Transverse colon (tissue), 4 donors: ENCODE measurements at regions not wholly inside any gene's neighbourhood (a gene's known extent, or its start where the extent isn't known, plus 50 kb on each side); places are given as distances from the start of the nearest gene placed in this dataset.

ENCODE experiments used
- POLR2AphosphoS5 ChIP-seq, 3 donors: sonication (generic); formaldehyde crosslinking; IDR thresholded peaks; one replicate each; pipeline ENCODE4 v1.6.1; 2016; ENCODE audit warnings: antibody characterized with exemption in 3 of 3
- TF ChIP-seq, protein P1 (sequence below), 5 experiments: fragments of 200-600 bp in 3 of 5; fragments of 450-650 bp in 2 of 5; sonication (generic) in 3 of 5; IDR thresholded peaks; 1 replicate in 2 of 5; 2 replicates in 3 of 5; pipeline ENCODE4 v1.5.1; 2016 to 2017; ENCODE audit warnings: antibody characterized with exemption in 5 of 5, inconsistent platforms in 3 of 5, mild to moderate bottlenecking in 2 of 5, moderate library complexity in 1 of 5

DNA sequence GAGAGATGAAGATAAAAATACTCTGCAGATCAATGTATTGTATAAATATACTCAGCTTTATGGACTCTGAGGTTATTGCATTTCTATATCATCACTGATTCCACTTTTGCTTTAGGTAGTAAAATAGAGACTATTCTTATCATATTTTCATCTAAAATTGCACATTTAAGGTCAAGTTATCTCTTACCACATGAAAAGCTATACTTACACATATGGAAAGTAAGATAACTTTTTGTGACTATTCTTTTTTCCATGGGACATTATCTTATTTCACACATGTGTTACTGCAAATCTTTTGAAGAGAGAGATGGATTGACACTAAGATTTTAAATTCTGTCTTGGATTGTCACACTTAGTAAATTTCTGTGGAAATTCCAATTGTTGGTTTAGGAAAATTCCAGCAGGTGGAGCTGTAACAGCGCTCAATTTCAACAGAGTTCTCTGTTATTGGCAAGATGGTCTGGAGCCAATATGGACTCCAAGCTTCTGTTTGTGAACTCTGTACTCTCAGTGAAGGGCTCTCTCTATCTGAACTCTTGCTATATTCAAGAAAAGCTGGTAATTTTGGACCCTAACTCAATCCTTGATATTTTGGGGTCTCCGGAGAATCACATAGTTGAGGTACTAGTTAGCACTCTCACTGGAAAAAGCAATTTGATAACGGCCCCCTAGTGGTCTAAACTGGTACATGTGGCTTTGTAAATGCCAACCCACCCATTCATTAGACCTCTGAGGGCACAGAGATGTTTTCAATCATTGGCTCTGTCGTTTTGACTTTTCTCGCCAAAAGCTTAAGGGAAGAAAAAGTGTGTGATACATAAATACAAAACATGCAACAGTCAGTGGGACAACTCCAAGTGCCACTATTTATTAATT is 429.7 kb downstream of the ETS1 start:
- TF ChIP-seq, protein P1, sequence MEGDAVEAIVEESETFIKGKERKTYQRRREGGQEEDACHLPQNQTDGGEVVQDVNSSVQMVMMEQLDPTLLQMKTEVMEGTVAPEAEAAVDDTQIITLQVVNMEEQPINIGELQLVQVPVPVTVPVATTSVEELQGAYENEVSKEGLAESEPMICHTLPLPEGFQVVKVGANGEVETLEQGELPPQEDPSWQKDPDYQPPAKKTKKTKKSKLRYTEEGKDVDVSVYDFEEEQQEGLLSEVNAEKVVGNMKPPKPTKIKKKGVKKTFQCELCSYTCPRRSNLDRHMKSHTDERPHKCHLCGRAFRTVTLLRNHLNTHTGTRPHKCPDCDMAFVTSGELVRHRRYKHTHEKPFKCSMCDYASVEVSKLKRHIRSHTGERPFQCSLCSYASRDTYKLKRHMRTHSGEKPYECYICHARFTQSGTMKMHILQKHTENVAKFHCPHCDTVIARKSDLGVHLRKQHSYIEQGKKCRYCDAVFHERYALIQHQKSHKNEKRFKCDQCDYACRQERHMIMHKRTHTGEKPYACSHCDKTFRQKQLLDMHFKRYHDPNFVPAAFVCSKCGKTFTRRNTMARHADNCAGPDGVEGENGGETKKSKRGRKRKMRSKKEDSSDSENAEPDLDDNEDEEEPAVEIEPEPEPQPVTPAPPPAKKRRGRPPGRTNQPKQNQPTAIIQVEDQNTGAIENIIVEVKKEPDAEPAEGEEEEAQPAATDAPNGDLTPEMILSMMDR (IDR thresholded peaks at IDR 0.05), result peak; percentile 78 to 94 (median 88)
- TF ChIP-seq POLR2AphosphoS5 (IDR thresholded peaks at IDR 0.05), result no peak
